Neuronal stem cell (in vitro differentiated cells): ENCODE measurements at regions not wholly inside any gene's neighbourhood (a gene's known extent, or its start where the extent isn't known, plus 50 kb on each side); places are given as distances from the start of the nearest gene placed in this dataset.

Source experiments
- DNase-seq: peaks from one replicate; pipeline ENCODE4 v3.0.0-alpha.2; 2013; ENCODE audit warnings: low spot score
- H2AFZ ChIP-seq: one replicate; pipeline ENCODE4 v1.6.1; 2013; ENCODE audit warnings: mild to moderate bottlenecking, low read length, inconsistent platforms
- H2AK5ac ChIP-seq: 2 replicates; pipeline ENCODE4 v1.6.1; 2013; ENCODE audit warnings: low read depth, mild to moderate bottlenecking, inconsistent platforms, low read length, moderate library complexity, mixed read lengths
- H2BK120ac ChIP-seq: 2 replicates; pipeline ENCODE4 v1.6.1; 2013; ENCODE audit warnings: low read depth, mild to moderate bottlenecking, inconsistent platforms, low read length, moderate library complexity, mixed read lengths
- H2BK12ac ChIP-seq: one replicate; pipeline ENCODE4 v1.6.1; 2013; ENCODE audit warnings: low read length, inconsistent platforms
- H2BK15ac ChIP-seq: 2 replicates; pipeline ENCODE4 v1.6.1; 2013; ENCODE audit warnings: mild to moderate bottlenecking, low read length, inconsistent platforms, mixed read lengths
- H2BK5ac ChIP-seq: one replicate; pipeline ENCODE4 v1.6.1; 2013; ENCODE audit warnings: inconsistent platforms, mild to moderate bottlenecking, low read length, moderate library complexity
- H3K14ac ChIP-seq: one replicate; pipeline ENCODE4 v1.6.1; 2013; ENCODE audit warnings: low read length, inconsistent platforms
- H3K18ac ChIP-seq: 2 replicates; pipeline ENCODE4 v1.6.1; 2013; ENCODE audit warnings: low read length, inconsistent platforms
- H3K23ac ChIP-seq: 2 replicates; pipeline ENCODE4 v1.6.1; 2013; ENCODE audit warnings: low read depth, mild to moderate bottlenecking, mixed read lengths, low read length, inconsistent platforms; ENCODE audit not compliant: poor library complexity
- H3K27ac ChIP-seq: replicated peaks from 3 replicates; pipeline ENCODE4 v1.5.1; 2013; ENCODE audit warnings: low read length, inconsistent platforms
- H3K27me3 ChIP-seq, 3 experiments: 2 replicates each; pipeline ENCODE4 v1.6.1; 2013; ENCODE audit warnings: low read length in 3 of 3, mild to moderate bottlenecking in 2 of 3, inconsistent platforms in 1 of 3, low read depth in 1 of 3, mixed read lengths in 1 of 3, moderate library complexity in 1 of 3; ENCODE audit not compliant: control insufficient read depth in 3 of 3, insufficient read depth in 3 of 3
- H3K36me3 ChIP-seq, 2 donors: replicated peaks in 1 of 2; 2 replicates each; pipeline ENCODE4 v1.6.1; 2013; ENCODE audit warnings: low read length in 2 of 2; ENCODE audit not compliant: control insufficient read depth in 2 of 2, insufficient read depth in 2 of 2
- H3K4ac ChIP-seq: 2 replicates; pipeline ENCODE4 v1.6.1; 2013; ENCODE audit warnings: inconsistent platforms, mild to moderate bottlenecking, low read length, moderate library complexity
- H3K4me1 ChIP-seq, 2 donors: 1 replicate in 1 of 2; 2 replicates in 1 of 2; pipeline ENCODE4 v1.6.1; 2013; ENCODE audit warnings: low read length in 2 of 2, low read depth in 1 of 2; ENCODE audit not compliant: control insufficient read depth in 2 of 2, insufficient read depth in 1 of 2
- H3K4me2 ChIP-seq: one replicate; pipeline ENCODE4 v1.6.1; 2013; ENCODE audit warnings: mild to moderate bottlenecking, low read length, inconsistent platforms; ENCODE audit not compliant: insufficient read depth, poor library complexity, severe bottlenecking
- H3K4me3 ChIP-seq, 2 donors: 2 replicates each; pipeline ENCODE4 v1.5.1; 2013; ENCODE audit warnings: low read length in 2 of 2, mild to moderate bottlenecking in 2 of 2, inconsistent platforms in 1 of 2, moderate library complexity in 1 of 2
- H3K79me1 ChIP-seq: one replicate; pipeline ENCODE4 v1.6.1; 2013; ENCODE audit warnings: low read depth, mild to moderate bottlenecking, inconsistent platforms, low read length, moderate library complexity
- H3K9ac ChIP-seq: one replicate; pipeline ENCODE4 v1.6.1; 2013; ENCODE audit warnings: mild to moderate bottlenecking, low read depth, low read length, inconsistent platforms; ENCODE audit not compliant: poor library complexity
- H3K9me3 ChIP-seq, 2 donors: replicated peaks in 1 of 2; 2 replicates each; pipeline versions ENCODE3 to v1.6.1; 2013; ENCODE audit warnings: low read length in 2 of 2, mild to moderate bottlenecking in 2 of 2, inconsistent platforms in 1 of 2, low read depth in 1 of 2, mixed read lengths in 1 of 2, moderate library complexity in 1 of 2; ENCODE audit not compliant: control insufficient read depth in 2 of 2, insufficient read depth in 1 of 2
- H4K8ac ChIP-seq: one replicate; pipeline ENCODE4 v1.6.1; 2013; ENCODE audit warnings: low read depth, mild to moderate bottlenecking, inconsistent platforms, low read length, moderate library complexity
- H4K91ac ChIP-seq: one replicate; pipeline ENCODE4 v1.6.1; 2013; ENCODE audit warnings: low read length, low read depth, mild to moderate bottlenecking, inconsistent platforms; ENCODE audit not compliant: poor library complexity
- WGBS, 2 donors: extraction: QIAGEN DNeasy Blood & Tissue Kit; methylation state at CpG; one replicate each; pipeline ENCODE4 v1.1.7; 2013; ENCODE audit warnings: missing lambda C conversion rate in 2 of 2, mixed read lengths in 1 of 2; ENCODE audit not compliant: insufficient read length in 2 of 2, insufficient replicate concordance in 1 of 2; ENCODE audit errors: extremely low coverage in 2 of 2; 5-methylcytosine and 5-hydroxymethylcytosine counted together

DNA sequence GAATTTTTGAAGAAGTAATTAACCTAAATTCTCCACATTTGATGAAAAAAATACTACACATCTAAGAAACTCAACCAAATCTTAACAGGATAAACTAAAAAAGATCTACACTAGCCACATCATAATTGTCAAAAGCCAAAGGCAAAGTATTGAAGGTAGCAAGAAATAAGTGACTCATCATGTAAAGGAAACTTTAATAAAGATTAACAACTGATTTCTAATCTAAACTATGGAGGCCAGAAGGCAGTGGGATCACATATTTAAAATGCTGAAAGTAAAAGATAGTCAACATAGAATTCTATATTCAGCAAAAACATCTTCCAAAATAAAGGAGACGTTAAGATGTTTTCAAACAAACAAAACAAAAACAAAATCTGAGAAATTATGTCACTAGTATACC is 2002.9 kb downstream of the MAT2B start:
- Histone ChIP-seq H3K9ac (no peak overlapping the region), H2AK5ac (no peak overlapping the region), H3K36me3 (no peaks in the 10 kb centered on the region), H2BK120ac (no peak overlapping the region), H3K9me3 (peaks cover 3 to 15% of the 10 kb centered on the region in 2 donors), H2BK5ac (no peak overlapping the region), H3K27ac (no peak overlapping the region), H2BK15ac (no peak overlapping the region), H4K8ac (no peak overlapping the region), H3K4me1 (peaks cover 0 to under 1% of the 10 kb centered on the region in 2 donors), H3K14ac (no peak overlapping the region), H3K27me3 (no peaks in the 10 kb centered on the region), H3K18ac (no peak overlapping the region), H4K91ac (no peak overlapping the region), H2BK12ac (no peak overlapping the region), H3K4me3 (no peak overlapping the region), H3K23ac (no peak overlapping the region), H3K4ac (no peak overlapping the region), H2AFZ (no peak overlapping the region), H3K4me2 (no peak overlapping the region), H3K79me1 (no peaks in the 10 kb centered on the region)
- no CpG with 5 or more reads among the region's 1 CpG for WGBS, 2 donors
- DNase-seq: no peak

- no peak overlapping the region for H2BK15ac ChIP-seq
Measured at GRCh38 chr5:165508861-165509260, 2003.4 kb downstream of the MAT2B start.

DNA sequence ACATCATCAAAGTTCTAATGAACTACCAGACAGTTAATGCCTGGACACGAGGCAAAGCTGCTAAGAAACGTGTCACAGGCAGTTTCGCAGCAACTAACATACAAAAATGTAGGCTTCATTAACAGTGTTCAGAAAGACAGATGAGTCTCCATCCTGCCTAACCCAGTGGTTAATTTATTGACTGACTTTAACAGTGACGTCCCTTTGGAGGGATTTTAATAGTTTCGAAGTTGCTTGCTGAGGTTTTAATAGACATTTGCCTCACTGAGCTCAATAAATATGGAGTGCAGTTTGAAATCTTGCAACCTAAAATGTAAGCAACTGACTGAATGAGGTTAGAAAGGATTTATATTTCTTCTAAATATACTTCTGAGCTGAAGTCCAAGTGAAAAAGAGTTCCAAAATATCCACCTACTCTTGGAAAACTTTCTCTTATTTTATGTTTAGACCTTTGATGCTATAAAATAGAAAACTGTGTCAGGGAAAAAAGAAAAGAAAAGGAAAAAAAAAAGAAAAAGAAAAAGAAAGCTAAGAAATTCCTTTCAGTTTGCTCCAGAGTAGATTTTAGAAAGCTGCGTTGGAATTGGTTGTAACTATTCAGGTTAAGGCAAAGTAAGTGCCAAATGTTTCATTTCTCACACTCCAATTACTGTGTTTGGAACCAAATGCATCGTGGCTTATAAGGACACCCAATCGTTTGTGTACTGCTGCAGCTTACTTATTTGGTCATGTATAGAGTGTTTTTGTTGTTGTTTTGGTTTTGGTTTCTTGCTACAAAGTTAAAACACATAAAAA is 2016.6 kb downstream of the MAT2B start:
- no peak overlapping the region for H4K91ac ChIP-seq
- no peaks in the 10 kb centered on the region for H3K4me1 ChIP-seq
- no peak overlapping the region for H2BK5ac ChIP-seq
- no CpG with 5 or more reads among the region's 8 CpGs for WGBS, 2 donors
- no peak overlapping the region for H3K18ac ChIP-seq
- H3K4me2 ChIP-seq: no peak overlapping the region
- no peak overlapping the region for H2BK15ac ChIP-seq
- no peak for DNase-seq
- no peak overlapping the region for H2AK5ac ChIP-seq
- H3K14ac ChIP-seq: no peak overlapping the region
- no peak overlapping the region for H3K9ac ChIP-seq
- no peaks in the 10 kb centered on the region for H3K36me3 ChIP-seq
- no peaks in the 10 kb centered on the region for H3K9me3 ChIP-seq
- no peak overlapping the region for H2AFZ ChIP-seq
- H4K8ac ChIP-seq: no peak overlapping the region
- H3K23ac ChIP-seq: no peak overlapping the region
- H3K27me3 ChIP-seq: no peaks in the 10 kb centered on the region
- no peak overlapping the region for H3K27ac ChIP-seq
- H3K79me1 ChIP-seq: no peaks in the 10 kb centered on the region
- no peak overlapping the region for H2BK120ac ChIP-seq
- no peak overlapping the region for H3K4ac ChIP-seq
- H3K4me3 ChIP-seq: no peak overlapping the region
- no peak overlapping the region for H2BK12ac ChIP-seq

More at GRCh38 chr5:165508861-165509260, 2003.4 kb downstream of the MAT2B start:
- Histone ChIP-seq H3K18ac (no peak overlapping the region), H3K4me1 (no peaks in the 10 kb centered on the region), H3K4ac (no peak overlapping the region), H3K23ac (no peak overlapping the region), H2AFZ (no peak overlapping the region), H3K4me3 (no peak overlapping the region), H3K27me3 (no peaks in the 10 kb centered on the region), H2AK5ac (no peak overlapping the region), H2BK120ac (no peak overlapping the region), H3K9me3 (peaks cover 3 to 15% of the 10 kb centered on the region in 2 donors), H3K14ac (no peak overlapping the region), H2BK5ac (no peak overlapping the region), H4K91ac (no peak overlapping the region), H3K9ac (no peak overlapping the region), H2BK12ac (no peak overlapping the region), H3K4me2 (no peak overlapping the region), H3K79me1 (no peaks in the 10 kb centered on the region), H3K27ac (no peak overlapping the region), H3K36me3 (no peaks in the 10 kb centered on the region), H4K8ac (no peak overlapping the region)
- DNase-seq: no peak

- Histone ChIP-seq H3K36me3 (no peaks in the 10 kb centered on the region), H3K27me3 (no peaks in the 10 kb centered on the region), H4K91ac (no peak overlapping the region), H3K4me3 (no peak overlapping the region), H3K23ac (no peak overlapping the region), H4K8ac (no peak overlapping the region), H2BK120ac (no peak overlapping the region), H3K27ac (no peak overlapping the region), H3K18ac (no peak overlapping the region), H2AK5ac (no peak overlapping the region), H2AFZ (no peak overlapping the region), H3K9ac (no peak overlapping the region), H2BK12ac (no peak overlapping the region), H3K4me2 (no peak overlapping the region), H3K4ac (no peak overlapping the region), H3K79me1 (no peaks in the 10 kb centered on the region), H3K4me1 (no peaks in the 10 kb centered on the region), H3K9me3 (peaks cover 0 to 2% of the 10 kb centered on the region in 2 donors), H3K14ac (no peak overlapping the region), H2BK5ac (no peak overlapping the region), H2BK15ac (no peak overlapping the region)
- no CpG with 5 or more reads among the region's 5 CpGs for WGBS, 2 donors
- DNase-seq: no peak
Measured at GRCh38 chr5:165525271-165525670, 2019.9 kb downstream of the MAT2B start.
